ENCODE measurements at regions not wholly inside any gene's neighbourhood (a gene's known extent, or its start where the extent isn't known, plus 50 kb on each side); places are given as distances from the start of the nearest gene placed in this dataset.

DNA sequence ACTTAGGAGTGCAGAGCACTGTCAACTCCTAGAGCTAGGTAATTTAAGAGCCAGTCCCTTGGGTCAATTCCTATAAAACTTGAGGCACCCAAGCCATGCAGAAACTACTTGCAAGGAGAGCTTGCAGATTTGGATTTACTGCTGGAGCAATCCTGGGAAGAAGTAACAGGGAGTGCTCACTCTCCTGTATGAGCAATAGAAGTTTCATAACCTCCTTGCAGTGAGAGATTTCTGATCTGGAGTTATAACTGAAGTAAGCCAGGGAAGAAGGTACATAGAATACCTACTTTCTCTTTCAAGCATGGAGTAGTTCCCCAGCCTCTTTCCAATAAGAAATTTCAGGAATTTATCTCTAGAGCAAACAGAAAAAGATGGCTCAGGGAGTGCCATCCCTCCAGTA is 650.1 kb upstream of the USP15 start:
- DNase-seq (ENCODE audit: low spot score): no peak

DNA sequence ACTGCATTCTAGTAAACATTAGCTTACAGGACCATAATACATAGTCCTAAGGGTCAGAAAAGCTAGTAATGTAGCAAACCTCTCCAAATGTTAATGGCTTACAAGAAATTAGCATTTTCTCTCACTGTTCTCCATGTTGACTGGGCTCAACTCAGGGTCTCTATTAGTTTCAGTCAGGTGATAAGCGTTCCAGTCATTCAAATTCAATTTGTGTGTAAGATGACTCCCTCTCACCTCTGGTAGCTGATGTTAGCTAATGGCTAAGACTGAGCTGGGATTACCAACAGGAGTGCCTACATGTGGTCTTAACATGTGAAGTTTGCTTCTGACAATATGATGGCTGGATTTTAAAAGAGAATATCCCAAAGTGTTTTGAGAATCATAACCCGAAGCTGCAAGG is 630.5 kb upstream of the USP15 start:
- DNase-seq (ENCODE audit: low spot score): no peak

- DNase-seq (ENCODE audit: low spot score): no peak
Observed at GRCh38 chr12:61646639-61647038, 613.6 kb upstream of the USP15 start.

- DNase-seq (ENCODE audit: low spot score): no peak
Observed at GRCh38 chr12:61647566-61647965, 612.6 kb upstream of the USP15 start.

DNA sequence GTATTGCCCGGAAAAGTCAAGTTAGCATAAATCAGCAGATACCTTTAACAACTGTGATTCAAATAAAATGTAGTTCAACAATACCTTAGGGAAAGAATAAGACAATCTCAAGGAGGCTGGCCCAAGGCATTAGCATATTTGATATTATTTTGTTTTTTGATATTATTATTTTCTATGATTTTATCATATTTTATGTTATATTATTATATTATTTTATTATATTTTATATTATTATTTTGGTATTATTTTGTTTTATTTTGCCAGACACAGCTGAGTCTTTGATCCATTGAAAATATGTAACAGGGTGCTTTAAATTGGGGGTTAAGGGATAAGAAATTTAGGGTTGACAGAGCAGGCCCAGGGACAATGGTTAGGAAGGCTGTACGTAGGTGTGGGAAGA is 607.9 kb upstream of the USP15 start:
- DNase-seq (ENCODE audit: low spot score): no peak

DNA sequence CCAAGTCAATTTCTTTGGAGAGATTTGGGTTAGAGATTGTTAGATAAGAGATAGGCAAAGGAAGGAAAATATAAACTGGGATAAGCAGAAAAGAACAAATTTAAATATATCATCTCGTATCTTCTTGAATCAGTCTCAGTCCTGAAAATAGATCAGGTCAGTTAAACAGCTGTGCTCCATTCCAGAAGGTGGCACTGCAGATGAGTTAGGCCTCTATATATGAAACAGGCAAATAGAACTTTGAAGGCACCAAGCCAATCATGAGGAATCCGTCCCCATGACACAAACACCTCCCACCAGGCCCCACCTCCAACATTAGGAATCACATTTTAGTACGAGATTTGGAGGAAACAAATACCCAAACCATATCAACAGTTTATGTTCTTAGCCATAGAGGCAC is 605.5 kb upstream of the USP15 start:
- no peak for DNase-seq (ENCODE audit: low spot score)

- no peak for DNase-seq (ENCODE audit: low spot score)
Observed at GRCh38 chr12:61655241-61655640, 605.0 kb upstream of the USP15 start.

- no peak for DNase-seq (ENCODE audit: low spot score)
Observed at GRCh38 chr12:61667676-61668075, 592.5 kb upstream of the USP15 start.

DNA sequence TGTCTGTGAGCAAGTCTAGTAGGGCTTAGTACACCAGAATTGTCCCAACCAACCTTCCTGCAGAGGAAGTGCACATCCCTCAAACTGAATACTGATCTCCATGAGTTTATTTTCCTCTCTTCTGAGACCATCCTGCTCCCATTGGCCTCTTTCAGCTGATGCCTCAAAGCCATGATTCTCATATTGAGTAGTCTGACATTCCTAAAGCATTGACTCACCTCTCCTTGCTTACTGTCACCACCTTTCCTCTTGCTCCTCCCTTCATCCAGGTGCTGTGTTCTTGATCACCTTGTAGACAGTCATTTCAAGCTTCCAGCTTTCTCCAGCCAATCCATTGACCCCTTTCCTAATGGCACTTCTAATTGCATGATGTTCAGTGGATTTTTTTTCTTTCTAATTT is 583.7 kb upstream of the USP15 start:
- no peak for DNase-seq (ENCODE audit: low spot score)

DNA sequence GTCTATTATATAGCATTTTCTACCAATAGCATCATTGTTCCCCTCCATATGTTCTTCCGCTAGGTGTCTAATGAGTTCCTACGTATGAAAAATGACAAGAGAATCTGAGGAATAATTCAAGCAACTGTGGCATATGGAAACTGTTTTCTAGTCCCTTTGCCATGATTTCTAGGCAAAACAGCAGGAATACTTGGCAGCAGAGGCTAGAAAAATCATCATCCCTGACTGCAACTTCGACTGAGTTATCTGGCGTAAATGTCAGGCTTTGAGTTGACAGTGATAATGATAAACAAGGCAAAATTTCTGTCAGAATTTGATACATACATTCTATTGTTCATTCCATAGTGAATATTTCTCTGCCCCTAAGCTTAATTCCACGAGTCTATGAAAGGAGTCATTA is 572.8 kb upstream of the USP15 start:
- no peak for DNase-seq (ENCODE audit: low spot score)

GRCh38 chr12:61694214-61694613 is 566.0 kb upstream of the USP15 start:
- no peak for DNase-seq (ENCODE audit: low spot score)

GRCh38 chr12:61701471-61701870 is 558.7 kb upstream of the USP15 start:
- no peak for DNase-seq (ENCODE audit: low spot score)

GRCh38 chr12:61706783-61707182 is 553.4 kb upstream of the USP15 start:
- no peak for DNase-seq (ENCODE audit: low spot score)

DNA sequence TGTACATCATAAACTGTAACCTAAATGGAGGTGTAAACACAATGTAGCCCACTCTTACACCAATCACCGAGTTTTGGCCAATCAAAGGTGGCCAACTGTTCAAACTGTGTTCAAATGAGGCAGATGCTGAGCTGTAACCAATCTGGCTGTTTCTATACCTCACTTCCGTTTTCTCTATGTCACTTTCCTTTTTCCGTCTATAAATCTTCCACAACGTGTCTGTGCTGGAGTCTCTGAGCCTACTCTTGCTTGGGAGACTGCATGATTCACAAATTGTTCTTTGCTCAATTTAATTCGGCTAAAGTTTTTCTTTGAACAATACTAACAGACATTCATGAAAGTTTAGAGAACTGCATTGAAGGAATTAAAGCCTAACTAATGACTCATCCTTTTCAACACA is 547.1 kb upstream of the USP15 start:
- DNase-seq (ENCODE audit: low spot score): no peak

GRCh38 chr12:61717986-61718385 is 542.2 kb upstream of the USP15 start:
- no peak for DNase-seq (ENCODE audit: low spot score)

DNA sequence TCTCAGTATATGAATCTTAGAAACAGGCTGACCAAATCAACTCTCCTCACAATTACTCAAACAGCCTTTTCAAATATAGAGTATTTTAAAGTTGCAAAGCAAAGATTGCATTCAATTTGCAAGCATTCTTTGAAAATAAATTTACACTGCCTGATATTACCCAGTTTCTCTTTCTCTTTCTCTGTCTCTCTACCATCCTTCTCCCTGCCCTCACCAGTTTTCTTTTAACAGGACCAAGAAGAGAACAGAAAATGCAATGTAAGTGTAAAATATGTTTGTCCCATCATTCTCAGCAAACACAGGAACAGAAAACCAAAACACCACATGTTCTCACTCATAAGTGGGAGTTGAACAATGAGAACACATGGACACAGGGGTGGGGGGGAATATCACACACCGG is 520.3 kb upstream of the USP15 start:
- no peak for DNase-seq (ENCODE audit: low spot score)

- DNase-seq (ENCODE audit: low spot score): no peak
Observed at GRCh38 chr12:61750604-61751003, 509.6 kb upstream of the USP15 start.

DNA sequence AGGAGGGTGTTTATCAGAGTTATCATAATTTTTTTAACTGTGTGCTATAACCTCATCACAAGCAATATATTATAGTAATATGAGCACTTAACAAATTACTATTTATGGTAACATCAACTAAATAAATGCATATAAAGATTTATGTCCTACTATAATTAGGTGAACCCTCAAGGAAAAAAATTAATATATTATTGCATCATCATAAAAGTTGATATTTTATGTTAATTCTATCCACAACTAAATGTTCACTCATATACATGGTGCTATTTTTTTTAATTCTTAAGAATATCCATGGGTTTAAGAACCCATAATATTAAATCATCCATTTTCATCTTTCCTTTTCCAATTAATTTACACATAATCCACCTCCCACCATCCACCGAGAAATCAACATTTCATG is 506.0 kb upstream of the USP15 start:
- no peak for DNase-seq (ENCODE audit: low spot score)

GRCh38 chr12:61757831-61758505 is 502.2 kb upstream of the USP15 start:
- DNase-seq (ENCODE audit: low spot score): no peak

DNA sequence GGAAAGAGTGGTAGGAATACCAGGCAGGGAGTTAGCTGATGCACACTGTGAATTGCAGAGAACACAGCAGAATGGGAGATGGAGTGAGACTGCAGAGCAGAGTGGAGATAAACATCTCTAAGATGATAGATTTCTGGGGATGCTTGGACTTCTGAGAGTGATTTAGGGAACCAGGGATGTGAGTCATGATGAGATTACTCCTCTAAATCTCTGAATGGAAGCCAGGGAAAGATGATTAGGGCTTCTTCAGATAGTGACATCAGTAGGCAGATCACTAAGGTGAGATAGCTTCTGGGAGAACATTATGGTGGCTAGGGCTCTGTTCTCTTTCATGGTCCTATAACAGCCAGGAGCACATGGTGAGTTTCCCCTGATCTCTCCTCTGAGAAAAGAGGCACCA is 501.5 kb upstream of the USP15 start:
- no peak for DNase-seq (ENCODE audit: low spot score)

DNA sequence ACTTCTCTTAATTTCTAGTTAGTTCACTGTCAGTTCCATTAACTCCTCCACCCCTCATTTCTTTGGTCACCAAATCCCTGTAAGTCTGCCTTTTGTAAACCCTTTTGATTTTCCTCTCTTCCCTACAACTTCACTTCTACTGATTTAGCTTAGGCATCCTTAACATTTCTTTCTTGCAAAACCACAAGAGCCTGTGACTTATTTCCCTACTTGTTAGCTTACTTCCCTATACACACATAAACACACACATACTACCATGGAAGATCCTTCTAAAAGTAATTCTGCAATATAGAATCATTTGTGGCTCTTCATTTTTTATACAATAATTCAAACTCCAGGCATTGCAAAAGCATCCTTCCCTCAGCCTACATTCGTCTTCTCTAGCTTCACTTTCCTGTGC is 494.3 kb upstream of the USP15 start:
- DNase-seq (ENCODE audit: low spot score): no peak

DNA sequence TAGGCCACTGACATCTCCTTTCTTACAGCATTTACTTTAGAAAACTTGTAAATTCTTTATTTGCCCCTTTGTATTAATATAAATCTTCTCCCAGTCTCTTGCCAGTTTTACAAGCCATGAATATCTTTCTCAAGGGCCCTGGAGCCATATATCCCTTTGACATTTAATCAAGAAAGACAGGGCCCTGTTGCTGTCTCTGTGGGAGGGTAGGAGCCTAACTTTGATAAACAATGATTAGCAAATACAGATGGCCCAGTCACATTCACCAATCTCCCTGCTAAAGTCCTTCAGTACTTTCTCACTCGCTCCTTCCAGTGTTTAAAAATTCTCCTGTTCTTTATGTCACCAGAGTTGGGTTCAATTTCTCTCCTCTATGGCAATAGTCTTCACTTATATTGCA is 479.8 kb upstream of the USP15 start:
- no peak for DNase-seq (ENCODE audit: low spot score)

DNA sequence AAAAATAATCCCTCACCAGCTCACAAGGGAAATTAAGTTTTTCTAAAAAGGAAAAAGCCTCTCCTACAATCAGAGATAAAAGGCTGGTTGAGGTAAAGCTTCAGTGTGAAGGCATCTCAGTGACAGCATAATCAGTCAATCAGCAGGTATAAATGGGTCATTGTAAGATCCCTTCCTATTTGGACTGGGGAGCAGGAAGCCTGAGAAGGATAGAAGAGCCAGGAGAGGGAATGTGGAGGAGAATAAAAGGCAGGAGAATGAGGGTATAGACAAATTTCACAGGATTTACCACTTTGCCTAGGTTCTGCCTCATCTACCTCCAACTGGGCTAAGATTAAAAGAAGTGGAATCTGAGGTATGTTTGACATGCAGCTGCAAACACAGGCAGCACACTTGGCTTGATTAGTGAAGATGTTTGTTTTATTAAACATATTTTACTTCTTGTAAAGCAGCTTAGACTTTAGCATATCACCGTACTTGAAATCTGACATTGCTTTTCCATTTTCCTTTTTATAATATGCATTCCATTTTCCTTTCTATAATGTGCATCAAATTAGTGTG is 479.1 kb upstream of the USP15 start:
- no peak for DNase-seq (ENCODE audit: low spot score)

DNA sequence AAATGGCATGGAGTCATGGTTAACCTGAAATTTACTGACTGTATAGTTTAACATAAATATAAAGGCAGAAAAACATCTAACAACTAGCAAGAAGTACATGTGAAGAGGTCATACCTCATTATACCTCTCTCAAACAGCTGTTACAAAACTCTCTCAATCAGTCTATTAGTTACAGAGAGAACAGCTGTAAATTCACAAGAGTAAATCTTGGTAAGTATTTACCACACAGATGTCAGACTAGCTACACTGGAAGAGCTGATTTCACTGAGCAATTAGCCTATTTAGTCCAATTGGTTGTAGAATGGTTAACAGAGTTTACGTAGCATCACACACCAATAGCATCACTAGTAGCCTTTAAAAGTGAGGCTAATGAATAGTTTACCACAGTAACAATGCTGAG is 463.4 kb upstream of the USP15 start:
- no peak for DNase-seq (ENCODE audit: low spot score)
